BLaER1 (cell line): ENCODE measurements at regions not wholly inside any gene's neighbourhood (a gene's known extent, or its start where the extent isn't known, plus 50 kb on each side); places are given as distances from the start of the nearest gene placed in this dataset.

Experiments used
- H3K27ac ChIP-seq: shearing (Covaris generic); formaldehyde crosslinking; 2 replicates; pipeline ENCODE4 v1.8.1; 2022
- H3K27me3 ChIP-seq: shearing (Covaris generic); formaldehyde crosslinking; 2 replicates; pipeline ENCODE4 v1.8.1; 2022
- H3K36me3 ChIP-seq: shearing (Covaris generic); formaldehyde crosslinking; 2 replicates; pipeline ENCODE4 v1.8.1; 2022
- H3K4me1 ChIP-seq: shearing (Covaris generic); formaldehyde crosslinking; 2 replicates; pipeline ENCODE4 v1.8.1; 2022
- H3K4me2 ChIP-seq: shearing (Covaris generic); formaldehyde crosslinking; 2 replicates; pipeline ENCODE4 v1.8.1; 2022
- H3K4me3 ChIP-seq: shearing (Covaris generic); formaldehyde crosslinking; 2 replicates; pipeline ENCODE4 v1.8.1; 2022
- H3K9ac ChIP-seq: shearing (Covaris generic); formaldehyde crosslinking; 2 replicates; pipeline ENCODE4 v1.8.1; 2022
- H3K9me3 ChIP-seq: shearing (Covaris generic); formaldehyde crosslinking; 2 replicates; pipeline ENCODE4 v1.8.1; 2022
- H4K20me1 ChIP-seq: shearing (Covaris generic); formaldehyde crosslinking; 2 replicates; pipeline ENCODE4 v1.8.1; 2022
- Cebpa-rat ChIP-seq: shearing (Covaris generic); IDR thresholded peaks from 2 replicates; pipeline ENCODE4 v1.8.1; 2022

DNA sequence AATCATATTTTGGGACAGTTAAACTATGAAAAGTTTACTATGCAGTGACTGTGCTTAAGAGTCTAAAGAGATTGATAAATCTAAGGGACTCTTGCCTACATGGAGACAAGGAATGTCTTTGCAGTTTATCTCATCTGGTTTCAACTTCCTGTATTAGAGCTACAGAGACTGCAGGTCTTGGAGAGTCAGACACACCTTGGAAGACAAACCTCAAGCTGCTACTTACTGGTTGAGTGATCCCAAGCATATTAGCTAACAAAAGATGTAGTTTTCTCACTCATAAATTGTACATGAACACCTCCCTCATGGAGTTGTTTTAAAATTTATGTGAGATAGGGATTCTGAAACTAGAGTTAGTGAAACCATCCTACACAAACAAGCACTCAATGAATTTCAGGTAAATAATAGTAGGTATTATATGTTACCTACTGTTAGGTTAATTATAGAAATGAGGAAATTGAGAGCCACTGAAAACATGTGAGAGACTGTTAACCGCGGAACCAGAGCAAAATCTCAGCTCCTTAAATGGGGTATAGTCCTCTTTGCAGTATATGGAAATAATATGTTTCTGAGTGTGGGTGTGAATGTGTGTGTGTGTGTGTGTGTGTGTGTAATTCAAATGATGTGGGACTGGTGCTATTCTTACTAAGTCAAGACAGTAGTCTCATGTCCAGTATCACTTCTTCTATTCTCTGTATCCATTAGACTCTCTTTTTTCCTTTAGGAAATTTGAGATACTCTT lies 752.1 kb downstream of the DTWD2 start:
- Histone ChIP-seq H3K4me1 (no peaks in the 10 kb centered on the region), H3K4me3 (no peak overlapping the region), H4K20me1 (no peaks in the 10 kb centered on the region), H3K36me3 (no peaks in the 10 kb centered on the region), H3K27ac (no peak overlapping the region), H3K4me2 (no peak overlapping the region), H3K9me3 (no peaks in the 10 kb centered on the region), H3K27me3 (no peaks in the 10 kb centered on the region), H3K9ac (no peak overlapping the region)
- no peak for TF ChIP-seq Cebpa-rat

DNA sequence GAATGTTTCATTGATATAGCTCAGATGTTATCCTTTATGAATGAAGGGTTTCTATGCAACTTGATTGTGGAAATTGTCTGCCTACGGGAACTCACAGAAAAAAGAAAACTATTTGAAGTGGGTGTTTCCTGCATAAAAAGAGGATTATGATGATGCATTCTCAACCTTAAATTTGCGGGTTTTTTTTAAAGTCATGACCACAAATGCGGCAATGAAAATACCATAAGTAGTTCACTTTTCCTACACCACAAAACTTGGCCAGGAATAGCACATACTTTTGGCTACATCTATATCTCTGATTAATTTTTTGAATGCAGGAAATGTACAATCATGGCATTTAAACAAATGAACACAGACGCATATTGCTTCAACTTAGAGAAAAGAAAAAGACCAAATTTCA lies 754.7 kb downstream of the DTWD2 start:
- Histone ChIP-seq H3K36me3 (no peaks in the 10 kb centered on the region), H3K9ac (no peak overlapping the region), H3K27me3 (no peaks in the 10 kb centered on the region), H3K4me2 (no peak overlapping the region), H3K4me3 (no peak overlapping the region), H3K9me3 (no peaks in the 10 kb centered on the region), H3K4me1 (no peaks in the 10 kb centered on the region), H4K20me1 (no peaks in the 10 kb centered on the region), H3K27ac (no peak overlapping the region)
- no peak for TF ChIP-seq Cebpa-rat

DNA sequence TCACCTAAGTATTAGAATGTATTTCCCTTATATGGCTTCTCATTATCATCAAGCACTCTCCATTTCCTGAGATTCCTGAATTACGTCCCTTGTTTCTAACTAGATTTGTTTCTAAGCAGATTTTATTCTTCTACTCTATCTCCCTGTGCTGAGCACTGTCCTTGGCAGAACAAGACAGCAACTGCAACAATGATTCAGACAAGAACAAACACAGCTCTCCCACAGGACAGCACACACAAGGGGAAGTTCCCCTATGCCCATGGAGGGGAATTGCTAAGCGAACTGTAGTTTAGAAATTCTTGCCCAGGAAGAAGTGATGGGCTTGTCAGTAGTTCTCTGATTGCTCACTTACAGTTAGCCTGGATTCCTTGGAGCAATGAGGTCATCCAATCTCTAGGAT lies 759.9 kb downstream of the DTWD2 start:
- Histone ChIP-seq H3K9ac (no peak overlapping the region), H3K4me1 (no peaks in the 10 kb centered on the region), H3K4me2 (no peak overlapping the region), H3K27me3 (no peaks in the 10 kb centered on the region), H3K4me3 (no peak overlapping the region), H3K36me3 (no peaks in the 10 kb centered on the region), H4K20me1 (no peaks in the 10 kb centered on the region), H3K9me3 (no peaks in the 10 kb centered on the region), H3K27ac (no peak overlapping the region)
- TF ChIP-seq Cebpa-rat: no peak

- H4K20me1 ChIP-seq: no peaks in the 10 kb centered on the region
- H3K9me3 ChIP-seq: no peaks in the 10 kb centered on the region
- no peak overlapping the region for H3K4me2 ChIP-seq
- no peak for TF ChIP-seq Cebpa-rat
- H3K27ac ChIP-seq: no peak overlapping the region
- no peak overlapping the region for H3K4me3 ChIP-seq
- no peak overlapping the region for H3K9ac ChIP-seq
- no peaks in the 10 kb centered on the region for H3K4me1 ChIP-seq
- H3K36me3 ChIP-seq: no peaks in the 10 kb centered on the region
- no peaks in the 10 kb centered on the region for H3K27me3 ChIP-seq
Observed at GRCh38 chr5:118224546-118224945, 763.8 kb downstream of the DTWD2 start.

DNA sequence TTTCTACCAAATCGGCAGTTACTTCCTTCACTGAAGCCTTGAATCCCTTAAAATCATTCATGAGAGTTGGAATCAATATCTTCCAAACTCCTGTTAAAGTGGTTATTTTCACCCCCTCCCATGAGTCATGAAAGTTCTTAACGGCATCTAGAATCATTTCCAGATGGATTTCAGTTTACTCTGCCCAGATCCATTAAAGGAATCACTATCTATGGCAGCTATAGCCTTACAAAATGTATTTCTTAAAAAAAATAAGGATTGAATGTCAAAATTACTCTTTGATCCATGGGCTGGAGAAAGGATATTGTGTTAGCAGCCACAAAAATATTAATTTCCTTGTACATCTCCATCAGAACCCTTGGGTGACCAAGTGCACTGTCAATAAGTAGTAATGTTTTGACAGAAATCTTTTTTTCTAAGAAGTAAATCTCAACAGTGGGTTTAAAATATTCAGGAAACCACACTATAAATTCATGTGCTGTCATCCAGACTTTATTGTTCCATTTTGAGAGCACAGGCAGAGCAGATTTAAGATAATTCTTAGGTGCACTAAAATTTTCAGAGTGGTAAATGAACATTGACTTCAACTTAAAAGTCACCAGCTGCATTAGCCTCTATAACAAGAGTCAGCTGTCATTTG lies 767.7 kb downstream of the DTWD2 start:
- no peak overlapping the region for H3K4me3 ChIP-seq
- no peak overlapping the region for H3K4me2 ChIP-seq
- H3K4me1 ChIP-seq: no peaks in the 10 kb centered on the region
- H3K27me3 ChIP-seq: no peaks in the 10 kb centered on the region
- no peaks in the 10 kb centered on the region for H3K9me3 ChIP-seq
- no peaks in the 10 kb centered on the region for H3K36me3 ChIP-seq
- no peak overlapping the region for H3K9ac ChIP-seq
- no peaks in the 10 kb centered on the region for H4K20me1 ChIP-seq
- no peak overlapping the region for H3K27ac ChIP-seq
- TF ChIP-seq Cebpa-rat: no peak

- no peak overlapping the region for H3K9ac ChIP-seq
- H4K20me1 ChIP-seq: no peaks in the 10 kb centered on the region
- no peaks in the 10 kb centered on the region for H3K27me3 ChIP-seq
- no peaks in the 10 kb centered on the region for H3K36me3 ChIP-seq
- H3K4me3 ChIP-seq: no peak overlapping the region
- no peak overlapping the region for H3K27ac ChIP-seq
- no peaks in the 10 kb centered on the region for H3K4me1 ChIP-seq
- TF ChIP-seq Cebpa-rat: no peak
- H3K9me3 ChIP-seq: peaks cover 34% of the 10 kb centered on the region
- no peak overlapping the region for H3K4me2 ChIP-seq
Observed at GRCh38 chr5:118211606-118212005, 776.7 kb downstream of the DTWD2 start.

DNA sequence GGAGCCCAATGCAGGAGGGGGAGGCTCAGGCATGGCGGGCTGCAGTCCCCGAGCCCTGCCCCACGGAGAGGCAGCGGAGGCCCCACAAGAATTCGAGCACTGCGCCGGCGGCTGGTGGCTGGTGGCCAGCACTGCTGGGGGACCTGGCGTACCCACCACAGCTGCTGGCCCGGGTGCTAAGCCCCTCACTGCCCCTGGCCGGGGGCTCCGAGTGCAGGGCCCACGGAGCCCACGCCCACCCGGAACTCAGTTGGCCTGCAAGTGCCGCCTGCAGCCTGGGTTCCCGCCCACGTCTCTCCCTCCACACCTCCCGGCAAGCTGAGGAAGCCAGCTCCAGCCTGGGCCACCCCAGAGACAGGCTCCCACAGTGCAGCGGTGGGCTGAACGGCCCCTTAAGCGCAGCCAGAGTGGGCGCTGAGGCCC lies 780.3 kb downstream of the DTWD2 start:
- Histone ChIP-seq H3K27ac (no peak overlapping the region), H3K9ac (no peak overlapping the region), H4K20me1 (no peaks in the 10 kb centered on the region), H3K4me3 (no peak overlapping the region), H3K4me1 (no peaks in the 10 kb centered on the region), H3K4me2 (no peak overlapping the region), H3K36me3 (no peaks in the 10 kb centered on the region), H3K9me3 (peaks cover 34% of the 10 kb centered on the region), H3K27me3 (no peaks in the 10 kb centered on the region)
- no peak for TF ChIP-seq Cebpa-rat

- H3K27me3 ChIP-seq: no peaks in the 10 kb centered on the region
- 0 out of 2 replicates have a peak, but pooled peaks cover 4% of the 10 kb centered on the region for H3K4me1 ChIP-seq
- no peak overlapping the region for H3K27ac ChIP-seq
- no peak overlapping the region for H3K9ac ChIP-seq
- TF ChIP-seq Cebpa-rat: no peak
- H3K36me3 ChIP-seq: no peaks in the 10 kb centered on the region
- H4K20me1 ChIP-seq: no peaks in the 10 kb centered on the region
- H3K4me3 ChIP-seq: no peak overlapping the region
- no peak overlapping the region for H3K4me2 ChIP-seq
- H3K9me3 ChIP-seq: no peaks in the 10 kb centered on the region
Observed at GRCh38 chr5:118199801-118200200, 788.5 kb downstream of the DTWD2 start.

GRCh38 chr5:118196229-118196628 lies 792.1 kb downstream of the DTWD2 start:
- 0 out of 2 replicates have a peak, but pooled peaks cover 4% of the 10 kb centered on the region for H3K4me1 ChIP-seq
- no peak overlapping the region for H3K27ac ChIP-seq
- no peak for TF ChIP-seq Cebpa-rat
- no peaks in the 10 kb centered on the region for H3K36me3 ChIP-seq
- no peaks in the 10 kb centered on the region for H3K27me3 ChIP-seq
- H3K4me2 ChIP-seq: no peak overlapping the region
- H3K9me3 ChIP-seq: no peaks in the 10 kb centered on the region
- no peak overlapping the region for H3K9ac ChIP-seq
- H4K20me1 ChIP-seq: no peaks in the 10 kb centered on the region
- no peak overlapping the region for H3K4me3 ChIP-seq

GRCh38 chr5:118195211-118195610 lies 793.1 kb downstream of the DTWD2 start:
- H3K4me2 ChIP-seq: no peak overlapping the region

More at GRCh38 chr5:118195211-118195610, 793.1 kb downstream of the DTWD2 start:
- H3K27me3 ChIP-seq: no peaks in the 10 kb centered on the region
- no peaks in the 10 kb centered on the region for H3K36me3 ChIP-seq
- no peak overlapping the region for H3K9ac ChIP-seq
- no peaks in the 10 kb centered on the region for H3K9me3 ChIP-seq
- H3K4me1 ChIP-seq: 0 out of 2 replicates have a peak, but pooled peaks cover 4% of the 10 kb centered on the region
- no peaks in the 10 kb centered on the region for H4K20me1 ChIP-seq
- no peak overlapping the region for H3K27ac ChIP-seq
- no peak overlapping the region for H3K4me3 ChIP-seq
- no peak for TF ChIP-seq Cebpa-rat
